HG03175 (cell line): ENCODE measurements at regions not wholly inside any gene's neighbourhood (a gene's known extent, or its start where the extent isn't known, plus 50 kb on each side); places are given as distances from the start of the nearest gene placed in this dataset.
"Not testable (repeated sequence)": the region's sequence is repeated elsewhere in the genome, so short reads cannot be mapped to it uniquely, and the experiment has no call there.

Experiments
- ATAC-seq: cut with Tn5 transposase; IDR thresholded peaks from one replicate; pipeline ENCODE4 v1.9.1; 2021; ENCODE audit warnings: mild to moderate bottlenecking, moderate library complexity; ENCODE audit not compliant: unreplicated experiment

DNA sequence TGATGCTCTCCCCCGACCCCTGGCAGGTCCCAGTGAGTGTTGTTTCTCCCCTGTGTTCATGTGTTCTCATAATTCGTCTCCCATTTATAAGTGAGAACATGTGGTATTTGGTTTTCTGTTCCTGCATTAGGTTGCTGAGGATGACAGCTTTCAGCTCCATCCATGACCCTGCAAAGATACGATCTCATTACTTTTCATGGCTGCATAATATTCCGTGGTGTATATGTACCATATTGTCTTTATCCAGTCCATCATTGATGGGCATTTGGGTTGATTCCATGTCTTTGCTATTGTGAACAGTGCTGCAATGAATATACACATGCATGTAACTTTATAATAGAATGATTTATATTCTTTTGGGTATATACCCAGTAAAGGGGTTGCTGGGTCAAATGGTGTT, 321.5 kb downstream of the EMP1 start:
- not testable (repeated sequence) for ATAC-seq

GRCh38 chr12:13509740-13510139, 313.2 kb downstream of the EMP1 start:
- no peak for ATAC-seq

GRCh38 chr12:13505636-13506035, 309.1 kb downstream of the EMP1 start:
- ATAC-seq = no peak

- no peak for ATAC-seq
Observed at GRCh38 chr12:13505224-13505623, 308.7 kb downstream of the EMP1 start.

DNA sequence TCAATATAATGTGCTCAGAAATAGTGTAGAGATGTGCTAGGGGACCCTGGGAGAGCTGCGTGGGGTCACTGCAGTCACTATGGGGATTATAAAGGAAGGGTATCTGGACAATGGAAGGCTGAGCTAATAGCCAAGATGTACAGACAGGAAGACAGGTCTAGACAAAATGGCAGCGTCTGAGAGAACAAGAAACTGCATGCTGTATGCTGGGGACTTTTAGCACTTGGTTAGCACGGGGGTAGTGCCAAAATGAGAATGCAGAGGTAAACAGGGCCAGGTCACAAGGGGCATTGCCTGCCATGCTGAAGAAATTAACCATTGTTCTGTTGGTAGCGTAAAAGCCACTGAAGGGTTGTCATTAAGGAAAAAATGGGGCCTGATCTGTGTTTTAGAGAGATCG, 308.2 kb downstream of the EMP1 start:
- ATAC-seq = no peak

GRCh38 chr12:13504074-13504473, 307.5 kb downstream of the EMP1 start:
- ATAC-seq = no peak

- no peak for ATAC-seq
Observed at GRCh38 chr12:13503094-13503835, 306.7 kb downstream of the EMP1 start.

DNA sequence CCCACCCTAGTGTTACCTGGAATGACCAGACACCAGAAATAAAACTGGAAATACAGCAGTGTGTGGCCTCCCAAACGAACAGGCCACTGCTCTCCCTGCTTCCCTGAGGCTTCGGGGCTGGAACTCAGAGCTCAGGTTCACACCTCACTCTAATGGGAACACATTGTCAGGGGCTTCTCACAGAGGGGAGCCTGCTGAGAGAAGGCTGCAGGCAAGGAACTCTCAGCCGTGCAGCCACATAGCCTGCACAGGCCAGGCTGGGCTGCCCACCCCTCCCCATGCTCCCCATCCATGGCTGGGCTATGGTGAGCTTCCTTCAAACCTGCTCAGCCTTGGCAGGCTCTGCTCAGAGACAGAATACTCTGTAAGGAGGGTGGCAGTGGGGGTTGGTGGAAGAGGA, 302.5 kb downstream of the EMP1 start:
- ATAC-seq = no peak

GRCh38 chr12:13496111-13496510, 299.6 kb downstream of the EMP1 start:
- ATAC-seq = no peak

DNA sequence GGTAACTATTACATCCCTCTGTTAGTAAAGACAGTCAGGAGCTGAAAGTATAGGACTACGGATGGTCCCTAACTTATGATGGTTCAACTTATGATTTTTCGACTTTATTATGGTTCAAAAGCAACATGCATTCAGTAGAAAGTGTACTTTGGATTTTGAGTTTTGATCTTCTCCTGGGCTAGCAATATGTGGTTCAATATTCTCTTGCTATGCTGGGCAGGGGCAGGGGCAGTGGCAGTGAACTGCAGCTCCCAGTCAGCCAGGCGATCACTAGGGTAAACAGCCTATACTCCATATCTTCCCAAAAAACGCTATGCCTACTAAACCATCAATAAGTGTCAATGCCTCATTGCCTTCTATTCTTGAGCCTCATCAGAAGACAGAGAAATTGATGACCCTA, 292.7 kb downstream of the EMP1 start:
- no peak for ATAC-seq

GRCh38 chr12:13487326-13487725, 290.8 kb downstream of the EMP1 start:
- ATAC-seq = no peak

DNA sequence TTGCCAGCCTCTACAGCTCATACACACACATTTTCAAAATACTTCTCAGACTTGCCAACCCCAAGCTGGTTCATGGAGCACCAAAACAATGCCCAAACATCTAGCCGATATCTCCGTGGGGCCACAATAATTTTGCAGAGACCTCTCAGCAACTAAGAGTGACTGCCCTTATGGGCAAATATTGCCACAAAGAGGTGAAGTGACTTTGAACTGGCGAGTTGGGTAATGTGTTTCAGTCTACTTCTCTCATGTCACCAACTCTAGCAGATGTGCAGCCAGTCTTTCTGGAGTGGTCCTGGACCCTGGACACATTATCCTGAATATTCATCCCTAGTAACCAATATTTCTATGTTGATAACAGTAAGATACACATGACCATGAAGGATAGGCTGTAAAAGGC, 290.3 kb downstream of the EMP1 start:
- ATAC-seq = no peak

- no peak for ATAC-seq
Observed at GRCh38 chr12:13478650-13479181, 282.2 kb downstream of the EMP1 start.

DNA sequence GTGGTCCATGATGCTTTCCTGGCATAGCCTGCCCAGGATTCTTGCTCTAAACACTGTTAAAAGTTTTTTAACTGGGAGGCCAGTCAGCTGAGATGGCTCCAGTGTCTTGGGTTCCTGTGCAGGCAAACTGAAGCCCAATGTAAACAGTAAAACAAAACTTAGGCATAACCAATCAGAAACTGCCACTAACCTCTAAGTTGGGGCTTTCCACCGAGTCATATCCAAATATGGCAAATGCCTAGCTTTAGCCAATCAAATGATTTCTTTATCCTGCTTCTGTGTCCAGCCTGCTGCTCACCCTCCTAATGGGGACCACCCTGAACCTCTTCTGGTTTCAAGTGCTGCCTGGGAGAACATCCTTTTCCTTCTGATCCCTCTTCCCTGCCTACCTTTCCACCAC, 277.9 kb downstream of the EMP1 start:
- no peak for ATAC-seq

DNA sequence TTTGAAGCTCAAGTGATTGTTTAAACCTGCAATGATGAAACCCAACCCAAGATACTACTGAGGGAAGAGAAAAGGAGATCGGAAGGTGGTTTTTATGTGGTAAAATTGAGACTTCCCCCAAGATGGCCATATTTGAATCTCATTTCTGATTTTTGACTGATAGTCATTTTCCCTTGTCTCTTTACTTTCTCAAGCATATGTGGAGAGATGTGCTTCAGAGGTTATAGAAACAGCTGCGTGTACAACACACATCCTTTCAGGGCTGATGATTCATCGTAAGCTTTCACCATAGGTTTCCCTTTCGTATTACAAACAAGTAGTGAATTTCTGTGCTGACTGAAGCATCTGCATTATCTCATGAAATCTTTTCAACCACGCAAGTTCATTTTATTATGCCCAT, 276.2 kb downstream of the EMP1 start:
- ATAC-seq = peak; percentile 99

DNA sequence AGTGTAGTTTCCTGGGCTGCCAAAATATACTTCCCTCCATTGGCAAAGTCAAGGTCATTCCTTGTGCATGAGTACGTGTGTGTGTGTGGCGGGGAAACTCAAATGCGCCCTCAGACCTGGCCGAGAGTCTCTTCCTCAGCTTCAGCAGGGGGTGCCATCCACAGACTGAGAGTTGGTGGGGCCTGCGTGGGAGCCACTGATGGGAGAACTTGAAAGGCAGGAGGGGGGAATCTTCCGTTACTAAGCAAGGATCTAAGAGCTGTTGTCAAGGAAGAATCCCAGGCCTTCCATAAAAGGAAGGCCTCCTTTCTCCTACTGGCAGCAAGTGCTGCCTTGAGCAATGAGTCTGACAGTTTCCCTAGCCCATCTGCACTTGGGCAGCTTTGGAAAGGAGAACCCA, 274.9 kb downstream of the EMP1 start:
- no peak for ATAC-seq

GRCh38 chr12:13465635-13466034, 269.1 kb downstream of the EMP1 start:
- no peak for ATAC-seq

DNA sequence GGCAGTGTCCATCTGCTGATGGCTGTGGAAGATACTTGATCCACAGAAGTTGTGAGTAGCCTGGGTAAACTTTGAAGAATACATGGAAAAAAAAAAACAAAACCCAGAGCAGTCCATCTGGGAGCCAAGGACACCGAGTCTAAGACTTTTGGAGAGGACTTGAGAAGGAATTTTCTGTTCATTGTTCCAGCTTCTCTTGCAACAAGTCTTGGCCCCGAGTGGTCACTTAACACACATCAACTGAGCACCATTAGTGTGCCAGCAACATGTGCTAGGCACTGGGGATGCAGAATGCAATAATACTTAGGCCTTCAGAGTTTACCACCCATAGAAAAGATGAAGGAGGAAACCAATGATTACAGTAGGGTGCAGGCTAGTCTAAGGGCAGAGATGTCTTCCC, 266.7 kb downstream of the EMP1 start:
- ATAC-seq = no peak

DNA sequence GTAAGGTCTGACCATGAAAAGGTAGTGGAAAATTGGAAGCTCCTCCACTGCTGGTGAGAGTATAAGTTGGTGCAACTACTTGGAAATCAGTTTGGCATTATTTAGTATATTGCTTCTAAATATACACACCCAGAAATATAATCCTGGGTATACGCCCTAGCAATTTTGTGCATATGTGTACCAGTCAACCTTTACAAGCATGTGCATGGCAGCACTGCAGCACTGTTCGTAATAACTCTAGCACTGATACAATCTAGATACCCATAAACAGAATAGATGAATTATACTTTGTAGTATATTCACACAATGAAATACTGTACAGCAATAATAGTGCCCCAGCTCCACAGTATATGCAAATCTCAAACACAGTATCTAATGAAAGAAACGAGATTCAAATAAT, 265.9 kb downstream of the EMP1 start:
- ATAC-seq = no peak

GRCh38 chr12:13455778-13456144, 259.2 kb downstream of the EMP1 start:
- ATAC-seq = no peak

DNA sequence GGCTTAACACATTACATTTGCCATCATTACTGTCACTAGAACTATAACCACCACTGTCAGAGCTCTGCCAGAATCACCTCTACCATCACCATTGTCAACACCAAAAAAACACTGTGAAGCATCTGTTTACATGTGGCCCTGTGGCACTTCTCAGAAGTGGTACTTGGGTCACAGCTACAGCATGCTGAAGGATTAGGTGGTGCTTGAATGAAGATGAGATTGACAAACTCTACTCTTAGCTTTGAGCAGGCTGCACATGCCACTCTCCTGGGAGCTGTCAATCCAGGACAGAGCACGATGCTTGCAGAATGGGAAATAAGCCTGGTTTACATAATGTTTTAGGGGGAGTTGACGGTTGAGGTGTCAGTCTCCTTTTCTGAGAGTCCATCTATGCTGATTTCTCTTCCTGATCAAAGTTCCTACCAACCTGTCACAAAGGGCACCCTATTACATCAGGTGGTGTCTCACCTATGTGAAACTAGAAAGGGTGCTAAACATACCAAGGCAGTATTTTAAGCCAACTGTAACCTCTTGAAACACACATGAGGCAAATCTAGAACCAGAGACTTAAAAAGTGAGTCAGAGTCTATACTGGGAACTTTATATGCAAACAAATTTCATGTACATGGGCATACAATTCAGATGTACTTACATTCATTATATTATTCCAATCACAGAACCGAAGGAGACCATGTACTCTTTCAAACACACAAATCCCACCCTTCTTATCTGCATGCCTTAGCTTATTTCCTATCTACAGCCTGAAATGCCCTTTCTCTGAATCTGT, 258.7 kb downstream of the EMP1 start:
- ATAC-seq = no peak

GRCh38 chr12:13452955-13453570, 256.5 kb downstream of the EMP1 start:
- no peak for ATAC-seq
